Right lobe of liver (tissue), 6 donors: ENCODE measurements at regions not wholly inside any gene's neighbourhood (a gene's known extent, or its start where the extent isn't known, plus 50 kb on each side); places are given as distances from the start of the nearest gene placed in this dataset.

Source experiments
- ATAC-seq, 4 donors: fragments of 200-7000 bp; cut with Tn5 transposase; one replicate each; pipeline ENCODE4 v1.9.1; 2020; ENCODE audit warnings: mild to moderate bottlenecking in 4 of 4, moderate library complexity in 4 of 4
- DNase-seq, 3 donors: peaks; one replicate each; pipeline ENCODE4 v3.0.0-alpha.2; 2020
- H3K27ac ChIP-seq, 3 donors: fragments of 200-600 bp; one replicate each; pipeline ENCODE4 v1.8.0; 2022
- H3K27me3 ChIP-seq, 2 donors: fragments of 200-600 bp; one replicate each; pipeline ENCODE4 v1.8.0; 2022
- H3K36me3 ChIP-seq, 4 donors: fragments of 200-600 bp; sonication (generic) in 1 of 4; one replicate each; pipeline versions ENCODE4 v1.5.1 to v1.8.0; 2017 to 2022; ENCODE audit warnings: control low read depth in 1 of 4
- H3K4me1 ChIP-seq, 4 donors: fragments of 200-600 bp; sonication (generic) in 1 of 4; one replicate each; pipeline versions ENCODE4 v1.5.1 to v1.8.0; 2017 to 2022; ENCODE audit warnings: control low read depth in 1 of 4
- H3K4me3 ChIP-seq, 3 donors: fragments of 200-600 bp; one replicate each; pipeline ENCODE4 v1.8.0; 2022
- H3K9me3 ChIP-seq, 4 donors: fragments of 200-600 bp; sonication (generic) in 1 of 4; one replicate each; pipeline versions ENCODE4 v1.5.1 to v1.8.0; 2017 to 2022; ENCODE audit warnings: control low read depth in 1 of 4
- POLR2A ChIP-seq: fragments of 450-650 bp; IDR thresholded peaks from one replicate; pipeline ENCODE4 v1.6.1; 2017; ENCODE audit warnings: antibody characterized with exemption, mild to moderate bottlenecking
- WGBS: methylation state at CpG from one replicate; pipeline ENCODE4 v1.1.6; 2018; ENCODE audit warnings: low coverage, low lambda C conversion rate; ENCODE audit not compliant: insufficient coverage; ENCODE audit errors: missing lambda C conversion rate; 5-methylcytosine and 5-hydroxymethylcytosine counted together
- intact Hi-C, 2 donors: fragments of 100-400 bp; cut with DNase I; formaldehyde crosslinking; loops; one replicate each; pipeline versions ENCODE4 v1.11.2 to v1.14.1; 2022
- TF ChIP-seq, protein P1 (sequence below), 4 donors: fragments of 200-600 bp in 3 of 4; fragments of 450-650 bp in 1 of 4; IDR thresholded peaks; one replicate each; pipeline versions ENCODE4 v1.5.1 to v1.8.0; 2016 to 2022; ENCODE audit warnings: antibody characterized with exemption in 4 of 4, mild to moderate bottlenecking in 2 of 4
- donor health status: DM: no; HTN: yes; CAD: no.
- donor health status: DM: no; HTN: no; CAD: no.
- donor health status: DM: no; HTN: no; CAD: no.
- donor health status: DM: no; HTN: yes; CAD: no.
- donor health status: DM: no; HTN: yes; CAD: no.

GRCh38 chr1:38135625-38136414, 89.2 kb upstream of the POU3F1 start:
- Histone ChIP-seq H3K36me3 (no peaks in the 10 kb centered on the region), H3K27ac (no peak overlapping the region), H3K27me3 (no peaks in the 10 kb centered on the region), H3K4me1 (no peaks in the 10 kb centered on the region), H3K4me3 (no peak overlapping the region), H3K9me3 (no peaks in the 10 kb centered on the region)
- no peak for ATAC-seq
- DNase-seq: no peak
- intact Hi-C loops: no loop called here
- TF ChIP-seq POLR2A: no peak
- TF ChIP-seq, protein P1, sequence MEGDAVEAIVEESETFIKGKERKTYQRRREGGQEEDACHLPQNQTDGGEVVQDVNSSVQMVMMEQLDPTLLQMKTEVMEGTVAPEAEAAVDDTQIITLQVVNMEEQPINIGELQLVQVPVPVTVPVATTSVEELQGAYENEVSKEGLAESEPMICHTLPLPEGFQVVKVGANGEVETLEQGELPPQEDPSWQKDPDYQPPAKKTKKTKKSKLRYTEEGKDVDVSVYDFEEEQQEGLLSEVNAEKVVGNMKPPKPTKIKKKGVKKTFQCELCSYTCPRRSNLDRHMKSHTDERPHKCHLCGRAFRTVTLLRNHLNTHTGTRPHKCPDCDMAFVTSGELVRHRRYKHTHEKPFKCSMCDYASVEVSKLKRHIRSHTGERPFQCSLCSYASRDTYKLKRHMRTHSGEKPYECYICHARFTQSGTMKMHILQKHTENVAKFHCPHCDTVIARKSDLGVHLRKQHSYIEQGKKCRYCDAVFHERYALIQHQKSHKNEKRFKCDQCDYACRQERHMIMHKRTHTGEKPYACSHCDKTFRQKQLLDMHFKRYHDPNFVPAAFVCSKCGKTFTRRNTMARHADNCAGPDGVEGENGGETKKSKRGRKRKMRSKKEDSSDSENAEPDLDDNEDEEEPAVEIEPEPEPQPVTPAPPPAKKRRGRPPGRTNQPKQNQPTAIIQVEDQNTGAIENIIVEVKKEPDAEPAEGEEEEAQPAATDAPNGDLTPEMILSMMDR (IDR thresholded peaks at IDR 0.05): no peak
- WGBS: 46% methylated on average over 10 of the region's 24 CpGs

- Histone ChIP-seq H3K36me3 (no peaks in the 10 kb centered on the region), H3K4me3 (no peak overlapping the region), H3K27me3 (no peaks in the 10 kb centered on the region), H3K4me1 (no peaks in the 10 kb centered on the region), H3K9me3 (no peaks in the 10 kb centered on the region), H3K27ac (no peak overlapping the region)
- WGBS: 21% methylated on average over 13 of the region's 22 CpGs
- DNase-seq (no peak), ATAC-seq (no peak)
- TF ChIP-seq, protein P1 (IDR thresholded peaks at IDR 0.05): no peak
- no peak for TF ChIP-seq POLR2A
- intact Hi-C loops: no loop called here
These were observed 87.7 kb upstream of the POU3F1 start for GRCh38 chr1:38134294-38134755.

GRCh38 chr1:38133756-38134155, 87.2 kb upstream of the POU3F1 start:
- H3K4me3 ChIP-seq: no peak overlapping the region
- intact Hi-C loops: no loop called here
- H3K27ac ChIP-seq: no peak overlapping the region
- DNase-seq (no peak), ATAC-seq (no peak)
- H3K36me3 ChIP-seq: no peaks in the 10 kb centered on the region
- H3K27me3 ChIP-seq: no peaks in the 10 kb centered on the region
- H3K9me3 ChIP-seq: no peaks in the 10 kb centered on the region
- WGBS: 22% methylated on average over 20 of the region's 27 CpGs
- TF ChIP-seq, protein P1 (IDR thresholded peaks at IDR 0.05): no peak
- TF ChIP-seq POLR2A: no peak
- no peaks in the 10 kb centered on the region for H3K4me1 ChIP-seq

- H3K36me3 ChIP-seq: no peaks in the 10 kb centered on the region
- H3K9me3 ChIP-seq: no peaks in the 10 kb centered on the region
- no peaks in the 10 kb centered on the region for H3K4me1 ChIP-seq
- ATAC-seq (no peak), DNase-seq (no peak)
- 36% methylated on average over 4 of the region's 7 CpGs for WGBS
- H3K27ac ChIP-seq: no peak overlapping the region
- H3K4me3 ChIP-seq: no peak overlapping the region
- intact Hi-C loops: no loop called here
- no peak for TF ChIP-seq POLR2A
- TF ChIP-seq, protein P1 (IDR thresholded peaks at IDR 0.05): no peak
- no peaks in the 10 kb centered on the region for H3K27me3 ChIP-seq
These were observed 86.7 kb upstream of the POU3F1 start for GRCh38 chr1:38133304-38133703.
